Hepatocyte (in vitro differentiated cells): ENCODE measurements at regions not wholly inside any gene's neighbourhood (a gene's known extent, or its start where the extent isn't known, plus 50 kb on each side); places are given as distances from the start of the nearest gene placed in this dataset.
"Not testable (repeated sequence)": the region's sequence is repeated elsewhere in the genome, so short reads cannot be mapped to it uniquely, and the experiment has no call there.

ENCODE experiments used
- DNase-seq: peaks from one replicate; pipeline ENCODE4 v3.0.0-alpha.2; 2016; ENCODE audit warnings: low spot score
- H2AFZ ChIP-seq: fragments of 200-600 bp; sonication (generic); 2 replicates; pipeline ENCODE4 v1.6.0; 2016; ENCODE audit warnings: antibody characterized with exemption, mild to moderate bottlenecking
- H3K27ac ChIP-seq: fragments of 200-600 bp; sonication (generic); 2 replicates; pipeline ENCODE4 v1.5.1; 2016; ENCODE audit warnings: mild to moderate bottlenecking
- H3K27me3 ChIP-seq: fragments of 200-600 bp; sonication (generic); 2 replicates; pipeline ENCODE4 v1.6.1; 2016
- H3K36me3 ChIP-seq: fragments of 200-600 bp; sonication (generic); replicated peaks from 2 replicates; pipeline ENCODE4 v1.5.1; 2016; ENCODE audit warnings: low read depth; ENCODE audit not compliant: insufficient read depth
- H3K4me1 ChIP-seq: fragments of 200-600 bp; sonication (generic); 2 replicates; pipeline ENCODE4 v1.5.1; 2016; ENCODE audit warnings: mild to moderate bottlenecking, moderate library complexity; ENCODE audit not compliant: insufficient read depth
- H3K4me2 ChIP-seq: fragments of 200-600 bp; sonication (generic); 2 replicates; pipeline ENCODE4 v1.6.0; 2016
- H3K4me3 ChIP-seq: fragments of 200-600 bp; sonication (generic); 2 replicates; pipeline ENCODE4 v1.5.1; 2016; ENCODE audit warnings: mild to moderate bottlenecking
- H3K79me2 ChIP-seq: fragments of 200-600 bp; sonication (generic); 2 replicates; pipeline ENCODE4 v1.6.0; 2017; ENCODE audit warnings: mild to moderate bottlenecking
- H3K9me2 ChIP-seq: fragments of 200-600 bp; sonication (generic); replicated peaks from 2 replicates; pipeline ENCODE4 v1.6.0; 2017; ENCODE audit warnings: mild to moderate bottlenecking; ENCODE audit not compliant: insufficient read depth
- H3K9me3 ChIP-seq: fragments of 200-600 bp; sonication (generic); 2 replicates; pipeline ENCODE4 v1.5.1; 2016; ENCODE audit warnings: low read depth, mild to moderate bottlenecking
- H4K20me1 ChIP-seq: fragments of 200-600 bp; sonication (generic); 2 replicates; pipeline ENCODE4 v1.6.0; 2016; ENCODE audit warnings: mild to moderate bottlenecking; ENCODE audit not compliant: insufficient read depth, poor library complexity, severe bottlenecking
- CTCF ChIP-seq: fragments of 200-600 bp; sonication (generic); IDR thresholded peaks from 2 replicates; pipeline ENCODE4 v1.5.1; 2016; ENCODE audit warnings: antibody characterized with exemption, mild to moderate bottlenecking; ENCODE audit not compliant: poor library complexity
- EZH2 ChIP-seq: fragments of 200-600 bp; sonication (generic); IDR thresholded peaks from 2 replicates; pipeline ENCODE4 v1.6.1; 2016; ENCODE audit warnings: antibody characterized with exemption, mild to moderate bottlenecking, borderline replicate concordance
- EZH2phosphoT487 ChIP-seq: fragments of 200-600 bp; sonication (generic); IDR thresholded peaks from one replicate; pipeline ENCODE4 v1.6.1; 2018; ENCODE audit warnings: antibody characterized with exemption, mild to moderate bottlenecking, low read depth, moderate library complexity; ENCODE audit not compliant: unreplicated experiment, severe bottlenecking
- WGBS: methylation state at CpG from one replicate; pipeline ENCODE4 v1.1.6; 2016; ENCODE audit warnings: low lambda C conversion rate; ENCODE audit errors: missing lambda C conversion rate; 5-methylcytosine and 5-hydroxymethylcytosine counted together

GRCh38 chr1:114250683-114251572 lies 97.3 kb upstream of the SYT6 start:
- Histone ChIP-seq H3K4me3 (no peak overlapping the region), H3K9me3 (no peaks in the 10 kb centered on the region), H4K20me1 (no peaks in the 10 kb centered on the region), H3K27me3 (no peaks in the 10 kb centered on the region), H3K36me3 (no peaks in the 10 kb centered on the region), H3K4me1 (no peaks in the 10 kb centered on the region), H3K79me2 (no peaks in the 10 kb centered on the region), H3K9me2 (no peaks in the 10 kb centered on the region), H3K27ac (no peak overlapping the region), H3K4me2 (no peak overlapping the region), H2AFZ (no peak overlapping the region)
- WGBS: 75% methylated on average over 12 of the region's 12 CpGs
- TF ChIP-seq CTCF: no peak
- TF ChIP-seq EZH2: no peak
- TF ChIP-seq EZH2phosphoT487: no peak
- DNase-seq: no peak

DNA sequence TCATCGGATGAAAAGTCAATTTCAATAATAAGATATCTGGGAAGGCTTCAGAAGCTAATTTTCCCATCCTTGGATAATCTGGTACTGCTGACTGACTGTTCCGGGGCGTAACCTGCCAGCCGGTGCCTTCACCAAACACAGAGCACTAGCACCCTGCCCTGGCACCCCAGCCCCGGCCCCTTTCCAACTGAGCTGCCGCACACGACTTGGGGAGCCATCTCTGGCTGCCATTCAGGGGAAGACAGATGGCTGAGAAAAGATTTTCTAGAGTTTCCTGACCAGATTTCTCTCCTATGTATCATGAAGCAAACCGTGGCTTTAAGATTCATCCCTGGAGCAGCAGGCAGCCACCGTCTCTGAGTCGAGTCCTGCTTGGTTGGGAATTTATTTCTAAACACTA lies 96.0 kb upstream of the SYT6 start:
- H3K4me1 ChIP-seq: no peaks in the 10 kb centered on the region
- no peaks in the 10 kb centered on the region for H3K36me3 ChIP-seq
- H3K4me2 ChIP-seq: no peak overlapping the region
- DNase-seq: no peak
- H3K27ac ChIP-seq: no peak overlapping the region
- H4K20me1 ChIP-seq: no peaks in the 10 kb centered on the region
- no peaks in the 10 kb centered on the region for H3K9me2 ChIP-seq
- no peaks in the 10 kb centered on the region for H3K27me3 ChIP-seq
- no peaks in the 10 kb centered on the region for H3K9me3 ChIP-seq
- WGBS: 85% methylated on average over 10 of the region's 10 CpGs
- no peaks in the 10 kb centered on the region for H3K79me2 ChIP-seq
- no peak for TF ChIP-seq EZH2
- no peak for TF ChIP-seq CTCF
- no peak for TF ChIP-seq EZH2phosphoT487
- no peak overlapping the region for H3K4me3 ChIP-seq
- no peak overlapping the region for H2AFZ ChIP-seq

DNA sequence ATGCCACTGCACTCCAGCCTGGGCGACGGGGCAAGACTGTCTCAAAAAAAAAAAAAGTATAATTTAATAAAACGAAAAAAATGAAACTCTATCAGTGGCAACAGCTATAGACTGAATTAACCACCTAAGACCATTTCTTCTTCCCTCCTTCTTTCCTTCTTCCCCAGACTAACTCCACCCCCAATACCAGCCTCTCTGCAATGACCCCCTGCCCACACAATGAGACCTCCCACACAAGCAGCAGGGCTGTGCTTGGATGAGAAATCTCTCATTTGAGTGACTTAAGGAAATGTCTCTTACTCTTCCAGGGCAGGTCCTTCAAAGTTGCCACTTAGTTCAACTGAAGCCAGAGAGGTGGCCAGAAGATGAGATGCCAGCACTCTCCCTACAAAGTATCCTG lies 94.5 kb upstream of the SYT6 start:
- Histone ChIP-seq H3K9me3 (no peaks in the 10 kb centered on the region), H3K27ac (no peak overlapping the region), H4K20me1 (no peaks in the 10 kb centered on the region), H3K9me2 (no peaks in the 10 kb centered on the region), H3K27me3 (no peaks in the 10 kb centered on the region), H3K36me3 (no peaks in the 10 kb centered on the region), H3K79me2 (no peaks in the 10 kb centered on the region), H3K4me1 (no peaks in the 10 kb centered on the region), H3K4me2 (no peak overlapping the region), H3K4me3 (no peak overlapping the region), H2AFZ (no peak overlapping the region)
- 87% methylated on average over 3 of the region's 3 CpGs for WGBS
- no peak for DNase-seq
- TF ChIP-seq CTCF: no peak
- no peak for TF ChIP-seq EZH2phosphoT487

GRCh38 chr1:114242531-114243210 lies 89.0 kb upstream of the SYT6 start:
- not testable (repeated sequence) for H3K27me3 ChIP-seq, H3K4me1 ChIP-seq, H4K20me1 ChIP-seq, H2AFZ ChIP-seq, H3K9me3 ChIP-seq, H3K36me3 ChIP-seq, H3K27ac ChIP-seq, H3K9me2 ChIP-seq, DNase-seq, H3K4me2 ChIP-seq, H3K79me2 ChIP-seq, H3K4me3 ChIP-seq
- WGBS: 95% methylated on average over 25 of the region's 43 CpGs
